ENCODE measurements at regions not wholly inside any gene's neighbourhood (a gene's known extent, or its start where the extent isn't known, plus 50 kb on each side); places are given as distances from the start of the nearest gene placed in this dataset.

DNA sequence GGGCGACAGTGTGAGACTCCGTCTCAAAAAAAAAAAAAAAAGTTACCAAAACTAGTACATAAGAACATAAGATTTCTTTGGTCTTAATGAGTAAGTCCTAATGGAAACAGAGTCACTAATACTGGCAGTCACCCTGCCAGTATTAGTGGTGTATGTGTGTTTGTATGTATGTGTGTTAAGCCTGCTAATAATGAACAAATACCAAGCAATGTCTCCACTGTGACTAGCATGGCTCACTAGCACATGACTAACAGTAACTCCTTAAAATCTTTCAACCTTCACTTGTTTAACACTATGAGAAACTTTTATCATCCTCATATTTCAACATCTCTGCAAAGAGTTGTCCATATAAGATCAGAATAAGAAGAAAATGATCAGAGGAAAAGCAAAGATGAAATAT is 231.0 kb upstream of the ATP11B start:
- FAIRE-seq (no peak), DNase-seq (ENCODE audit: low read depth) (no peak)
- no peak overlapping the region for H3K9ac ChIP-seq (ENCODE audit: low read length)
- no peaks in the 10 kb centered on the region for H3K79me2 ChIP-seq (ENCODE audit: insufficient read depth, low read length)
- no peak overlapping the region for H3K27ac ChIP-seq (ENCODE audit: low read depth, low read length)
- Mint-ChIP-seq H3K9me3 (ENCODE audit: unreplicated experiment) (peaks cover 5% of the 10 kb centered on the region), H3K27me3 (ENCODE audit: low read depth, unreplicated experiment) (no peaks in the 10 kb centered on the region), H3K36me3 (ENCODE audit: low read depth, unreplicated experiment) (no peaks in the 10 kb centered on the region), H3K4me1 (ENCODE audit: low read depth, unreplicated experiment) (no peaks in the 10 kb centered on the region), H3K4me3 (ENCODE audit: unreplicated experiment) (no peak overlapping the region), H3K27ac (ENCODE audit: unreplicated experiment) (no peak overlapping the region)
- H3K4me3 ChIP-seq (ENCODE audit: insufficient read depth, low read depth, low read length): no peak overlapping the region
- H3K27me3 ChIP-seq (ENCODE audit: insufficient read depth, low read length): no peaks in the 10 kb centered on the region
- no peaks in the 10 kb centered on the region for H3K36me3 ChIP-seq (ENCODE audit: insufficient read depth, low read length)
- H2AFZ ChIP-seq (ENCODE audit: low read depth, low read length): no peak overlapping the region
- H3K4me2 ChIP-seq (ENCODE audit: low read length): no peak overlapping the region
- no peaks in the 10 kb centered on the region for H3K4me1 ChIP-seq (ENCODE audit: insufficient read depth, low read length)
- H3K9me3 ChIP-seq (ENCODE audit: insufficient read depth, low read depth, low read length): no peaks in the 10 kb centered on the region
- H4K20me1 ChIP-seq (ENCODE audit: insufficient read depth, low read length): no peaks in the 10 kb centered on the region
- TF ChIP-seq EZH2 (IDR thresholded peaks at IDR 0.05; ENCODE audit: insufficient read depth, low read length): no peak
- TF ChIP-seq, protein P1, sequence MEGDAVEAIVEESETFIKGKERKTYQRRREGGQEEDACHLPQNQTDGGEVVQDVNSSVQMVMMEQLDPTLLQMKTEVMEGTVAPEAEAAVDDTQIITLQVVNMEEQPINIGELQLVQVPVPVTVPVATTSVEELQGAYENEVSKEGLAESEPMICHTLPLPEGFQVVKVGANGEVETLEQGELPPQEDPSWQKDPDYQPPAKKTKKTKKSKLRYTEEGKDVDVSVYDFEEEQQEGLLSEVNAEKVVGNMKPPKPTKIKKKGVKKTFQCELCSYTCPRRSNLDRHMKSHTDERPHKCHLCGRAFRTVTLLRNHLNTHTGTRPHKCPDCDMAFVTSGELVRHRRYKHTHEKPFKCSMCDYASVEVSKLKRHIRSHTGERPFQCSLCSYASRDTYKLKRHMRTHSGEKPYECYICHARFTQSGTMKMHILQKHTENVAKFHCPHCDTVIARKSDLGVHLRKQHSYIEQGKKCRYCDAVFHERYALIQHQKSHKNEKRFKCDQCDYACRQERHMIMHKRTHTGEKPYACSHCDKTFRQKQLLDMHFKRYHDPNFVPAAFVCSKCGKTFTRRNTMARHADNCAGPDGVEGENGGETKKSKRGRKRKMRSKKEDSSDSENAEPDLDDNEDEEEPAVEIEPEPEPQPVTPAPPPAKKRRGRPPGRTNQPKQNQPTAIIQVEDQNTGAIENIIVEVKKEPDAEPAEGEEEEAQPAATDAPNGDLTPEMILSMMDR (IDR thresholded peaks at IDR 0.05; ENCODE audit: insufficient read depth, low read depth, low read length): no peak

DNA sequence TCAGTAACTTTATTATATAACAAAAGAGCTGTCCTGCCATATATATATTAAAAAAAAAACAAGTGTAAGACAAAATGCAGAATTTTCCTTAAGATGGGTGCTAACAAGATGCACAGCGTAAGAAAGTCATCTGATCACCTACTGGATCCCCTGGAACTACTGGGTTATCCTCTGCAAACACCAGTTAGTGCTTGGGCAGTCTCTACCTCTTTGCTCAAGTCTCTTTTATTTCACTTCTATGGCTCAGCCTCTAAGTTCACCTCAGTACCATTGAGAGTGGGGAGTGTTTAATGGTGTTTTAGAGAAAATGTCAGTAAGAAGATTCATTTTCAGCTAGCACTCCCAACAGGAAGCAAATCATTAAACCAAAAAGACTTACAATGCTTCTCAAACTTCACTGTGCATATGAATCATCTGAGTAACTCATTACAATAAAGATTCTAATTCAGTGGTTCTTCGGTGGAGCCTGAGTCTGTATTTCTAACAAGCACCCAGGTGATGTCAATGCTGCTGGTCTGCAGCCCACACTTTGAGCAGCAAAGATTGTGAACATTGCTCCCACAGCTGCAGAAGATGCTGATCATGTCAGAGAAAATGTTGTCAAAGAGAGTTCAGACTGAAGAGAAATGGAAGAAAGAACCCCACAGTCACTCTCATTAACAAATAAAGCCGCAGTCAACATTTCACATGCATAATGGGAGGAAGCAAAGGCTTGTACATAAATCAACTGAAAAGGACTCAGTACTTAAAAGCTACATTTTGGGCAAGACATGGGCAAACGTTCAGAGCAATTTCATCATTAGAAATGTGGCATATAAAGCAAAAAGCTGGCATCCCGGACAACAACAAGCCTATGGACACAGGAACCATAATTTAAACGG is 227.1 kb upstream of the ATP11B start:
- Histone ChIP-seq H3K4me2 (ENCODE audit: low read length) (no peak overlapping the region), H4K20me1 (ENCODE audit: insufficient read depth, low read length) (no peaks in the 10 kb centered on the region), H3K79me2 (ENCODE audit: insufficient read depth, low read length) (no peaks in the 10 kb centered on the region), H3K27me3 (ENCODE audit: insufficient read depth, low read length) (no peaks in the 10 kb centered on the region), H2AFZ (ENCODE audit: low read depth, low read length) (no peak overlapping the region), H3K9me3 (ENCODE audit: insufficient read depth, low read depth, low read length) (no peaks in the 10 kb centered on the region), H3K36me3 (ENCODE audit: insufficient read depth, low read length) (no peaks in the 10 kb centered on the region), H3K9ac (ENCODE audit: low read length) (no peak overlapping the region), H3K4me3 (ENCODE audit: insufficient read depth, low read depth, low read length) (no peak overlapping the region), H3K4me1 (ENCODE audit: insufficient read depth, low read length) (peaks cover 4% of the 10 kb centered on the region), H3K27ac (ENCODE audit: low read depth, low read length) (no peak overlapping the region)
- Mint-ChIP-seq H3K9me3 (ENCODE audit: unreplicated experiment) (no peaks in the 10 kb centered on the region), H3K27me3 (ENCODE audit: low read depth, unreplicated experiment) (no peaks in the 10 kb centered on the region), H3K36me3 (ENCODE audit: low read depth, unreplicated experiment) (no peaks in the 10 kb centered on the region), H3K27ac (ENCODE audit: unreplicated experiment) (no peak overlapping the region), H3K4me1 (ENCODE audit: low read depth, unreplicated experiment) (no peaks in the 10 kb centered on the region), H3K4me3 (ENCODE audit: unreplicated experiment) (no peak overlapping the region)
- no peak for FAIRE-seq
- no peak for TF ChIP-seq EZH2 (IDR thresholded peaks at IDR 0.05; ENCODE audit: insufficient read depth, low read length)
- TF ChIP-seq, protein P1 (IDR thresholded peaks at IDR 0.05; ENCODE audit: insufficient read depth, low read depth, low read length): no peak
- DNase-seq (ENCODE audit: low read depth): peak; percentile 5

DNA sequence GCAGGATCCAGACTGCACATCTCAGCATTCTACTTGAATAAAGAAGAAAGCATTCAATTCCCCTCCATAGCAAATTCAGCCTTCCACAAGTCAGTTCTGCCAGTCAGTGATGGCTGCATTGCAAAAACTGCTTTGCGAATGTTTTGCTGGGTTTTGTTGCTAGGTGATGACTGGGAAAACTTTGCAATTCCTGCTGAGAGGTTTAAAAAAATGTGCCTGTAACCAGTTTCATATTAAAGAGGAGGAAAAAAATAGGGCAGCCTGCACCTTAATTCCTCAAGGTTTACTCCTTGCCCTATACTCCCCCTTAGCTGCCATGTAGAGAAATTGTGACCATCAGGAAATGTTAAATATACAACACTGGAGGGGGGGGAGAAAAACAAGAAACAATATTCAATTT is 225.6 kb upstream of the ATP11B start:
- Histone ChIP-seq H3K9me3 (ENCODE audit: insufficient read depth, low read depth, low read length) (no peaks in the 10 kb centered on the region), H3K27ac (ENCODE audit: low read depth, low read length) (no peak overlapping the region), H3K4me1 (ENCODE audit: insufficient read depth, low read length) (peaks cover 4% of the 10 kb centered on the region), H3K4me3 (ENCODE audit: insufficient read depth, low read depth, low read length) (no peak overlapping the region), H4K20me1 (ENCODE audit: insufficient read depth, low read length) (no peaks in the 10 kb centered on the region), H3K79me2 (ENCODE audit: insufficient read depth, low read length) (no peaks in the 10 kb centered on the region), H3K36me3 (ENCODE audit: insufficient read depth, low read length) (no peaks in the 10 kb centered on the region), H2AFZ (ENCODE audit: low read depth, low read length) (no peak overlapping the region), H3K9ac (ENCODE audit: low read length) (no peak overlapping the region), H3K4me2 (ENCODE audit: low read length) (no peak overlapping the region), H3K27me3 (ENCODE audit: insufficient read depth, low read length) (no peaks in the 10 kb centered on the region)
- peak; percentile 39 for DNase-seq (ENCODE audit: low read depth)
- H3K36me3 Mint-ChIP-seq (ENCODE audit: low read depth, unreplicated experiment): no peaks in the 10 kb centered on the region
- H3K9me3 Mint-ChIP-seq (ENCODE audit: unreplicated experiment): no peaks in the 10 kb centered on the region
- H3K27me3 Mint-ChIP-seq (ENCODE audit: low read depth, unreplicated experiment): no peaks in the 10 kb centered on the region
- no peak overlapping the region for H3K4me3 Mint-ChIP-seq (ENCODE audit: unreplicated experiment)
- H3K4me1 Mint-ChIP-seq (ENCODE audit: low read depth, unreplicated experiment): no peaks in the 10 kb centered on the region
- H3K27ac Mint-ChIP-seq (ENCODE audit: unreplicated experiment): no peak overlapping the region
- no peak for FAIRE-seq
- TF ChIP-seq, protein P1 (IDR thresholded peaks at IDR 0.05; ENCODE audit: insufficient read depth, low read depth, low read length): no peak
- no peak for TF ChIP-seq EZH2 (IDR thresholded peaks at IDR 0.05; ENCODE audit: insufficient read depth, low read length)

Data from astrocyte (in vitro differentiated cells and primary cell).